ENCODE measurements at regions not wholly inside any gene's neighbourhood (a gene's known extent, or its start where the extent isn't known, plus 50 kb on each side); places are given as distances from the start of the nearest gene placed in this dataset.

- no peak for TF ChIP-seq CTCF (IDR thresholded peaks at IDR 0.05; ENCODE audit: low read depth, low read length)
Measured at GRCh38 chr15:85312929-85313331, 67.5 kb upstream of the AKAP13 start.

GRCh38 chr15:85313339-85313738 lies 67.1 kb upstream of the AKAP13 start:
- no peak overlapping the region for H3K4me3 ChIP-seq (ENCODE audit: low read depth, low read length)
- TF ChIP-seq CTCF (IDR thresholded peaks at IDR 0.05; ENCODE audit: low read depth, low read length), result no peak

More at GRCh38 chr15:85312929-85313331, 67.5 kb upstream of the AKAP13 start:
- H3K4me3 ChIP-seq (ENCODE audit: low read depth, low read length), result no peak overlapping the region

GRCh38 chr15:85314146-85314545 lies 66.3 kb upstream of the AKAP13 start:
- TF ChIP-seq CTCF (IDR thresholded peaks at IDR 0.05; ENCODE audit: low read depth, low read length), result no peak
- no peak overlapping the region for H3K4me3 ChIP-seq (ENCODE audit: low read depth, low read length)

- no peak overlapping the region for H3K4me3 ChIP-seq (ENCODE audit: low read depth, low read length)
- TF ChIP-seq CTCF (IDR thresholded peaks at IDR 0.05; ENCODE audit: low read depth, low read length), result no peak
Measured at GRCh38 chr15:85314633-85315032, 65.8 kb upstream of the AKAP13 start.

- H3K4me3 ChIP-seq (ENCODE audit: low read depth, low read length), result no peak overlapping the region
- TF ChIP-seq CTCF (IDR thresholded peaks at IDR 0.05; ENCODE audit: low read depth, low read length), result no peak
Measured at GRCh38 chr15:85316244-85316934, 64.0 kb upstream of the AKAP13 start.

GRCh38 chr15:85318048-85318731 lies 62.2 kb upstream of the AKAP13 start:
- H3K4me3 ChIP-seq (ENCODE audit: low read depth, low read length), result no peak overlapping the region
- no peak for TF ChIP-seq CTCF (IDR thresholded peaks at IDR 0.05; ENCODE audit: low read depth, low read length)

- H3K4me3 ChIP-seq (ENCODE audit: low read depth, low read length), result no peak overlapping the region
- TF ChIP-seq CTCF (IDR thresholded peaks at IDR 0.05; ENCODE audit: low read depth, low read length), result no peak
Measured at GRCh38 chr15:85318732-85319076, 61.7 kb upstream of the AKAP13 start.

All from WI38 (cell line).